ENCODE measurements at regions not wholly inside any gene's neighbourhood (a gene's known extent, or its start where the extent isn't known, plus 50 kb on each side); places are given as distances from the start of the nearest gene placed in this dataset.

DNA sequence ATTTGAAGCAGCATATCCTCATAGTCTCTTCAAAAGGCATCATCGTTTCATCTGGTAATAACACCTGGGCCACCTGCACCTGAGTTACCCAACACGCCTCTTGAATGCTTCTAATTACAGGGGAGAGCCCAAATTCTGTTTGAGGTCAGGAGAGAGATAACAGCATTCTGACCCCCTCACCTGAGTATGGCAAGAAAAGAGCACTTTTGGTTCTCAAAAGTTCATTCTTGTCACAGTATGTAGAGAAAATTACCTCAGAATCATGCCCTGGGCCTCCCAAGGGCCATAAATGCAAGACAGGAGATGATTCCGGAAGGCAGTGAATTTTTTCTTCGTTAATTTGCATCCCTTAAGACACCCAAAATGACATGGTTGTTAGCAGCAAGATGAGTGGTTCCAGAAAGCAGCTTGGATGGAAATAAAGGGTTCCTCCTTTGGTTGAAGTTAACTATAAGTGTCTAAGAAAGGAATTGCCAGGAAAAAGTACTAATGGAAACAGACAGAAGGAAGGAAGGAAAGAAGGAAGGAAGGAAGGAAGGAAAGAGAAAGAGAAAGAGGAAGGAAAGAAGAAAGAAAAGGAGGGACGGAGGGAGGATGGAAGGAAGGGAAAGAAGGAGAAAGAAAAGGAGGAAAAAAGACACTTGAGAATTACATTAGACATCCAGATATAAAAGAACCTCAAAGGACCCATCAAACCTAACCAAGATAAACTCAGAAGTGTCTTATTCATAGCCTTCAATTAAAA lies 228.4 kb upstream of the RHOBTB1 start:
- TF ChIP-seq, protein P1, sequence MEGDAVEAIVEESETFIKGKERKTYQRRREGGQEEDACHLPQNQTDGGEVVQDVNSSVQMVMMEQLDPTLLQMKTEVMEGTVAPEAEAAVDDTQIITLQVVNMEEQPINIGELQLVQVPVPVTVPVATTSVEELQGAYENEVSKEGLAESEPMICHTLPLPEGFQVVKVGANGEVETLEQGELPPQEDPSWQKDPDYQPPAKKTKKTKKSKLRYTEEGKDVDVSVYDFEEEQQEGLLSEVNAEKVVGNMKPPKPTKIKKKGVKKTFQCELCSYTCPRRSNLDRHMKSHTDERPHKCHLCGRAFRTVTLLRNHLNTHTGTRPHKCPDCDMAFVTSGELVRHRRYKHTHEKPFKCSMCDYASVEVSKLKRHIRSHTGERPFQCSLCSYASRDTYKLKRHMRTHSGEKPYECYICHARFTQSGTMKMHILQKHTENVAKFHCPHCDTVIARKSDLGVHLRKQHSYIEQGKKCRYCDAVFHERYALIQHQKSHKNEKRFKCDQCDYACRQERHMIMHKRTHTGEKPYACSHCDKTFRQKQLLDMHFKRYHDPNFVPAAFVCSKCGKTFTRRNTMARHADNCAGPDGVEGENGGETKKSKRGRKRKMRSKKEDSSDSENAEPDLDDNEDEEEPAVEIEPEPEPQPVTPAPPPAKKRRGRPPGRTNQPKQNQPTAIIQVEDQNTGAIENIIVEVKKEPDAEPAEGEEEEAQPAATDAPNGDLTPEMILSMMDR (IDR thresholded peaks at IDR 0.05): no peak
- TF ChIP-seq POLR2A (IDR thresholded peaks at IDR 0.05): no peak
- H3K4me3 ChIP-seq: no peak overlapping the region
- DNase-seq: no peak
- H3K9me3 ChIP-seq: no peaks in the 10 kb centered on the region
- H3K36me3 ChIP-seq (ENCODE audit: low read depth, missing control alignments): no peaks in the 10 kb centered on the region
- WGBS, 2 donors: 91 to 92% methylated on average over 5 of the region's 5 CpGs
- H3K4me1 ChIP-seq: no peaks in the 10 kb centered on the region
- H3K27me3 ChIP-seq: no peaks in the 10 kb centered on the region
- H3K27ac ChIP-seq: no peak overlapping the region
- intact Hi-C loops (cut with DNase I; ENCODE audit: low total_unique reads): no loop called here

DNA sequence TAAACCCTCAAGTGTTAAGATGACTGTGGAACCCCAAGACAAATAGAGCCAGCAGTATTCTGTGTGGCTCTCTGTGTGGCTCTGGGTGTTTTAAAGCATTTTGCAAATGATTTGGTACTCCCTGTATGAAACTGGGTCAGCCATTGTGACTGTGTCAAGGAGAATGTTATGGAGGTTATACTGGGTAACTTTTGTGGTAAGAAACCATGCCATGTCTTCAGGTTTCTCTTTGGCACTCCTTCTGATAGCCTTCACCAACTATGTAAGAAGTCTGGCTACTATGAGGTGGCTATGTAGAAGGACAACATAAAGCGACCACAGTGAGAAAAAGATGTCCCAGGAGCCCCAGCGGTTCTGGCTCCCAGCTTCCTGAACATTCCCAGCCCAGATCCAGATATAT lies 226.6 kb upstream of the RHOBTB1 start:
- no peaks in the 10 kb centered on the region for H3K27me3 ChIP-seq
- TF ChIP-seq, protein P1 (IDR thresholded peaks at IDR 0.05): no peak
- no peak for TF ChIP-seq POLR2A (IDR thresholded peaks at IDR 0.05)
- WGBS, 2 donors: 84 to 91% methylated on average over 2 of the region's 2 CpGs
- H3K9me3 ChIP-seq: no peaks in the 10 kb centered on the region
- no peak for DNase-seq
- H3K4me3 ChIP-seq: no peak overlapping the region
- H3K27ac ChIP-seq: no peak overlapping the region
- no peaks in the 10 kb centered on the region for H3K36me3 ChIP-seq (ENCODE audit: low read depth, missing control alignments)
- intact Hi-C loops (cut with DNase I; ENCODE audit: low total_unique reads): no loop called here
- H3K4me1 ChIP-seq: no peaks in the 10 kb centered on the region

DNA sequence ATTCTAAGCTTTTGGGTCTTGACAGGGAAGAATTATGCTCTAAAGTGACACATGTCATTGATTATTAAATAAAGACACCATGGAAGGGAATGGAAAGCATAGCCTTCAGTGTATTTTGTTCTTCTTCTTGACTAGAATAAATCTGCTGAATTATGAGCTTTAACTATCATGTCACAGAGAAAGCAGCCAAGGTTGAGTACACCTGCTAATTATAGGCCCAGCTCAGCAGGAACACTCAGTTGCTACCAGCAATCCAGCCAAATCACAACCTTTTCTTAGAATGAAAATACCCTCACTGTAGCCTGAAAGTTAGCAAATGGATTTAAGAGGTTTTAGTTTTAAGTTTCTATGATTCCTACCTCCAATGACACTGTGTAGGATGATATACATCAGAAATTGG lies 225.3 kb upstream of the RHOBTB1 start:
- no peak for DNase-seq
- TF ChIP-seq POLR2A (IDR thresholded peaks at IDR 0.05): no peak
- TF ChIP-seq, protein P1 (IDR thresholded peaks at IDR 0.05): no peak
- Histone ChIP-seq H3K27ac (no peak overlapping the region), H3K27me3 (no peaks in the 10 kb centered on the region), H3K36me3 (ENCODE audit: low read depth, missing control alignments) (no peaks in the 10 kb centered on the region), H3K9me3 (no peaks in the 10 kb centered on the region), H3K4me1 (no peaks in the 10 kb centered on the region), H3K4me3 (no peak overlapping the region)
- intact Hi-C loops (cut with DNase I; ENCODE audit: low total_unique reads): no loop called here

DNA sequence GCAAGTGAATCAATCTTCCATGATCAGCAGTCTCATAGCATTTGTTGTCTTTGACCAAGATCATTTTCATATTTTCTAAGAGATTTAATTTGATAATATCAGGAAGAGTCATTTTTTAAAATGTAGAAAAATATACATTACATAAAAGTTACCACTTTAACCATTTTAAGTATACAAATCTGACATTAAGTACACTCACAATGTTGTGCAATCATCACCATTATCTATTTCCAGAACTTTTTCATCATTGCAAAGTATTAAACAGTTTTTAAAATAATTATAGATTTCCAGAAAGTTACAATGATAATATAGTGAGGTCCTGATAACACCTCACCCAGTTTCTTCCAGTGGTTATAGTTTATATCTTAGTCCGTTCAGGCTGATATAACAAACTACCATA lies 222.5 kb upstream of the RHOBTB1 start:
- TF ChIP-seq, protein P1 (IDR thresholded peaks at IDR 0.05): no peak
- Histone ChIP-seq H3K27me3 (no peaks in the 10 kb centered on the region), H3K9me3 (no peaks in the 10 kb centered on the region), H3K4me3 (no peak overlapping the region), H3K36me3 (ENCODE audit: low read depth, missing control alignments) (no peaks in the 10 kb centered on the region), H3K4me1 (no peaks in the 10 kb centered on the region), H3K27ac (no peak overlapping the region)
- intact Hi-C loops (cut with DNase I; ENCODE audit: low total_unique reads): no loop called here
- DNase-seq: no peak
- 74 to 97% methylated on average over 1 of the region's 1 CpG for WGBS, 2 donors

DNA sequence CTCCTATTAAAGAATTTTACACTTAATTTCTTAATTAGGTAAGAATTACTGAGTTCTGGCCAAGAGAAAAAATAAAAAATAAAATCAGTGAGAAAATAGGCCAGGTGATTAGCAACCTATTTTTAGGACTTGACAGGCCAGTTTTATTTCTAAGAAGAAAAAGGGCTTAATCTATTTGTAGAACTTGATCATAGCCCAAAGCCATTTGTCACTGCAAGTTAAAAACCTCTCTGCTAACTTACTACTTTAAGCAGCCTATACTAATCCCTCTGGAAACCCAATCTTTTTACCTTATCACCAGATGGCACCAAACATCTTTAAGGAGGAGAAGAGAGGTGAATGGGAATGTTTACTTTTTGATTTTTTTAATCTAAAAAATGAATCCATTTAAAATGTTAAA lies 222.1 kb upstream of the RHOBTB1 start:
- TF ChIP-seq, protein P1 (IDR thresholded peaks at IDR 0.05): no peak
- no peak for TF ChIP-seq POLR2A (IDR thresholded peaks at IDR 0.05)
- H3K27me3 ChIP-seq: no peaks in the 10 kb centered on the region
- no peaks in the 10 kb centered on the region for H3K9me3 ChIP-seq
- DNase-seq: no peak
- H3K4me3 ChIP-seq: no peak overlapping the region
- no peak overlapping the region for H3K27ac ChIP-seq
- no peaks in the 10 kb centered on the region for H3K36me3 ChIP-seq (ENCODE audit: low read depth, missing control alignments)
- intact Hi-C loops (cut with DNase I; ENCODE audit: low total_unique reads): no loop called here
- no peaks in the 10 kb centered on the region for H3K4me1 ChIP-seq

Measured in testis (tissue), 2 donors.